ENCODE measurements at regions not wholly inside any gene's neighbourhood (a gene's known extent, or its start where the extent isn't known, plus 50 kb on each side); places are given as distances from the start of the nearest gene placed in this dataset.
"Not testable (repeated sequence)": the region's sequence is repeated elsewhere in the genome, so short reads cannot be mapped to it uniquely, and the experiment has no call there.

GRCh38 chr12:73002504-73002903 lies 730.3 kb downstream of the TRHDE start:
- TF ChIP-seq, protein P1, sequence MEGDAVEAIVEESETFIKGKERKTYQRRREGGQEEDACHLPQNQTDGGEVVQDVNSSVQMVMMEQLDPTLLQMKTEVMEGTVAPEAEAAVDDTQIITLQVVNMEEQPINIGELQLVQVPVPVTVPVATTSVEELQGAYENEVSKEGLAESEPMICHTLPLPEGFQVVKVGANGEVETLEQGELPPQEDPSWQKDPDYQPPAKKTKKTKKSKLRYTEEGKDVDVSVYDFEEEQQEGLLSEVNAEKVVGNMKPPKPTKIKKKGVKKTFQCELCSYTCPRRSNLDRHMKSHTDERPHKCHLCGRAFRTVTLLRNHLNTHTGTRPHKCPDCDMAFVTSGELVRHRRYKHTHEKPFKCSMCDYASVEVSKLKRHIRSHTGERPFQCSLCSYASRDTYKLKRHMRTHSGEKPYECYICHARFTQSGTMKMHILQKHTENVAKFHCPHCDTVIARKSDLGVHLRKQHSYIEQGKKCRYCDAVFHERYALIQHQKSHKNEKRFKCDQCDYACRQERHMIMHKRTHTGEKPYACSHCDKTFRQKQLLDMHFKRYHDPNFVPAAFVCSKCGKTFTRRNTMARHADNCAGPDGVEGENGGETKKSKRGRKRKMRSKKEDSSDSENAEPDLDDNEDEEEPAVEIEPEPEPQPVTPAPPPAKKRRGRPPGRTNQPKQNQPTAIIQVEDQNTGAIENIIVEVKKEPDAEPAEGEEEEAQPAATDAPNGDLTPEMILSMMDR (IDR thresholded peaks at IDR 0.05; ENCODE audit: low read depth, low read length, missing input control), result not testable (repeated sequence)
- not testable (repeated sequence) for TF ChIP-seq ATF3 (IDR thresholded peaks at IDR 0.05); SP1 (IDR thresholded peaks at IDR 0.05); MAX (IDR thresholded peaks at IDR 0.05); REST (IDR thresholded peaks at IDR 0.05); YY1 (IDR thresholded peaks at IDR 0.05); JUND (IDR thresholded peaks at IDR 0.05); ZBTB33 (IDR thresholded peaks at IDR 0.05); TAF1 (conservative IDR thresholded peaks at IDR 0.05); GABPA (IDR thresholded peaks at IDR 0.05 in 1 of 2, conservative IDR thresholded peaks at IDR 0.05 in 1 of 2)
